HCT116 (cell line): ENCODE measurements at regions not wholly inside any gene's neighbourhood (a gene's known extent, or its start where the extent isn't known, plus 50 kb on each side); places are given as distances from the start of the nearest gene placed in this dataset.
A peak's percentile ranks its signal among the peaks of the same experiment; 100 is the strongest.

Experiments used
- ATAC-seq: fragments of 200-7000 bp; cut with Tn5 transposase; 2 replicates; pipeline ENCODE4 v1.9.1; 2020; ENCODE audit warnings: mild to moderate bottlenecking, moderate library complexity
- BruUV-seq: library from RNA; stranded (reverse); fragments of 400-500 nt; replicated peaks from 2 replicates; lab custom pipeline; 2021; lab: Mats Ljungman, UMichigan
- CTCF ChIA-PET: fragments of 300-600 bp; sonication (Branson Sonifier 250); formaldehyde crosslinking; loops from one replicate; lab custom pipeline; 2021; ENCODE audit warnings: antibody characterized with exemption; lab: Charles Lee
- POLR2A ChIA-PET: fragments of 300-600, 350-600 bp; sonication (Branson Sonifier 250); formaldehyde crosslinking; loops from one replicate; lab custom pipeline; 2021; ENCODE audit warnings: antibody characterized with exemption; lab: Charles Lee
- RAD21 ChIA-PET, 2 experiments: fragments of 300-600 bp; sonication (Branson Sonifier 250); formaldehyde crosslinking; loops; one replicate each; lab custom pipeline; 2023; ENCODE audit warnings: low total read pairs in 2 of 2; ENCODE audit not compliant: uncharacterized antibody in 2 of 2, unreplicated experiment in 2 of 2, low non-redundant PET in 1 of 2; lab: Charles Lee
- DNase-seq: peaks from one replicate; pipeline ENCODE4 v3.0.0-alpha.2; 2010; ENCODE audit warnings: low read depth, low spot score
- H2AFZ ChIP-seq: fragments of 200-600 bp; shearing (Covaris generic), sonication (generic); 2 replicates; pipeline ENCODE4 v1.6.1; 2017; ENCODE audit warnings: low read depth, mixed run types, mixed read lengths, antibody characterized with exemption, low read length; ENCODE audit not compliant: poor library complexity, severe bottlenecking
- H3K27ac ChIP-seq: 2 replicates; pipeline ENCODE4 v1.5.1; 2012; ENCODE audit warnings: low read depth, low read length
- H3K27me3 ChIP-seq: fragments of 200-600 bp; sonication (generic); 2 replicates; pipeline ENCODE4 v1.6.1; 2016; ENCODE audit warnings: mixed run types, low read length, mixed read lengths; ENCODE audit not compliant: insufficient read depth
- H3K36me3 ChIP-seq, 2 experiments: fragments of 200-500 bp in 1 of 2; fragments of 200-600 bp in 1 of 2; sonication (Bioruptor generic) in 1 of 2; sonication (generic) in 1 of 2; 2 replicates each; pipeline versions ENCODE4 v1.5.1 to v1.6.1; 2014 to 2016; ENCODE audit warnings: low read length in 2 of 2, inconsistent platforms in 1 of 2, mixed read lengths in 1 of 2, mixed run types in 1 of 2; ENCODE audit not compliant: insufficient read depth in 2 of 2, control insufficient read depth in 1 of 2
- H3K4me1 ChIP-seq, 2 experiments: fragments of 200-600 bp in 1 of 2; sonication (generic) in 1 of 2; 2 replicates each; pipeline versions ENCODE4 v1.5.1 to v1.6.1; 2012 to 2017; ENCODE audit warnings: low read length in 2 of 2, inconsistent platforms in 1 of 2, mild to moderate bottlenecking in 1 of 2, mixed read lengths in 1 of 2, mixed run types in 1 of 2, moderate library complexity in 1 of 2; ENCODE audit not compliant: insufficient read depth in 2 of 2, control insufficient read depth in 1 of 2
- H3K4me2 ChIP-seq: fragments of 200-600 bp; sonication (generic); 2 replicates; pipeline ENCODE4 v1.6.1; 2017; ENCODE audit warnings: mixed run types, low read length, mixed read lengths
- H3K4me3 ChIP-seq, 2 experiments: fragments of 200-600 bp in 1 of 2; sonication (generic) in 1 of 2; replicated peaks in 1 of 2; 2 replicates each; pipeline ENCODE4 v1.5.1; 2011 to 2016; ENCODE audit warnings: low read length in 2 of 2, control low read depth in 1 of 2, low read depth in 1 of 2, mild to moderate bottlenecking in 1 of 2, mixed read lengths in 1 of 2, mixed run types in 1 of 2
- H3K79me2 ChIP-seq: fragments of 200-600 bp; sonication (generic); 2 replicates; pipeline ENCODE4 v1.6.1; 2017; ENCODE audit warnings: mild to moderate bottlenecking, mixed run types, low read length, moderate library complexity, mixed read lengths; ENCODE audit not compliant: insufficient read depth
- H3K9ac ChIP-seq: fragments of 200-600 bp; sonication (generic); 2 replicates; pipeline ENCODE4 v1.6.1; 2016; ENCODE audit warnings: low read length, mixed read lengths
- H3K9me2 ChIP-seq: fragments of 200-600 bp; sonication (generic), shearing (Covaris generic); 2 replicates; pipeline ENCODE4 v1.6.1; 2017; ENCODE audit warnings: mixed run types, mild to moderate bottlenecking, moderate library complexity; ENCODE audit not compliant: insufficient read depth
- H3K9me3 ChIP-seq, 2 experiments: fragments of 200-500 bp in 1 of 2; fragments of 200-600 bp in 1 of 2; sonication (Bioruptor generic) in 1 of 2; sonication (generic) in 1 of 2; 2 replicates each; pipeline ENCODE4 v1.6.1; 2014 to 2017; ENCODE audit warnings: low read length in 2 of 2, mixed read lengths in 2 of 2, inconsistent platforms in 1 of 2, low read depth in 1 of 2, mild to moderate bottlenecking in 1 of 2, mixed run types in 1 of 2, moderate library complexity in 1 of 2; ENCODE audit not compliant: control insufficient read depth in 1 of 2, insufficient read depth in 1 of 2
- H4K20me1 ChIP-seq: fragments of 200-600 bp; sonication (generic), shearing (Covaris generic); 2 replicates; pipeline ENCODE4 v1.6.1; 2017; ENCODE audit warnings: mixed run types, mild to moderate bottlenecking, moderate library complexity; ENCODE audit not compliant: insufficient read depth
- CBX3 ChIP-seq: IDR thresholded peaks from 2 replicates; pipeline ENCODE4 v1.6.1; 2012; ENCODE audit warnings: low read depth
- CEBPB ChIP-seq: IDR thresholded peaks from 2 replicates; pipeline ENCODE4 v1.6.1; 2012; ENCODE audit warnings: low read depth
- EGR1 ChIP-seq: IDR thresholded peaks from 2 replicates; pipeline ENCODE4 v1.6.1; 2012; ENCODE audit warnings: low read depth
- EZH2 ChIP-seq: fragments of 200-600 bp; sonication (generic); IDR thresholded peaks from 2 replicates; pipeline ENCODE4 v1.6.1; 2017; ENCODE audit warnings: antibody characterized with exemption, mixed run types
- FOSL1 ChIP-seq: IDR thresholded peaks from 2 replicates; pipeline ENCODE4 v1.6.1; 2012; ENCODE audit warnings: low read depth
- MAX ChIP-seq: IDR thresholded peaks from 2 replicates; pipeline ENCODE4 v1.6.1; 2012
- POLR2A ChIP-seq: IDR thresholded peaks from 2 replicates; pipeline ENCODE4 v1.7.0; 2011; ENCODE audit warnings: borderline replicate concordance; ENCODE audit not compliant: insufficient read depth, insufficient read length; ENCODE audit errors: extremely low read depth
- RAD21 ChIP-seq: IDR thresholded peaks from 2 replicates; pipeline ENCODE4 v1.6.1; 2012; ENCODE audit warnings: low read depth, mild to moderate bottlenecking
- REST ChIP-seq: IDR thresholded peaks from 2 replicates; pipeline ENCODE4 v1.6.1; 2012; ENCODE audit warnings: low read depth
- SIN3A ChIP-seq: IDR thresholded peaks from 2 replicates; pipeline ENCODE4 v1.6.1; 2012; ENCODE audit warnings: low read depth
- SRF ChIP-seq: IDR thresholded peaks from 2 replicates; pipeline ENCODE4 v1.6.1; 2012; ENCODE audit warnings: low read depth
- TCF7L2 ChIP-seq: IDR thresholded peaks from 2 replicates; pipeline ENCODE4 v1.7.0; 2011; ENCODE audit warnings: borderline replicate concordance, inconsistent platforms; ENCODE audit not compliant: insufficient read depth, insufficient read length; ENCODE audit errors: extremely low read depth
- YY1 ChIP-seq: IDR thresholded peaks from 2 replicates; pipeline ENCODE4 v1.6.1; 2011; ENCODE audit warnings: low read length, low read depth, moderate library complexity, mild to moderate bottlenecking; ENCODE audit not compliant: insufficient replicate concordance; ENCODE audit errors: extremely low read depth
- ZBTB33 ChIP-seq: IDR thresholded peaks from 2 replicates; pipeline ENCODE4 v1.6.1; 2011; ENCODE audit warnings: mild to moderate bottlenecking, low read length, moderate library complexity; ENCODE audit not compliant: insufficient replicate concordance; ENCODE audit errors: extremely low read depth
- ZFX ChIP-seq: fragments of 450-650 bp; IDR thresholded peaks from 2 replicates; pipeline ENCODE4 v1.6.1; 2017
- ZNF274 ChIP-seq: fragments of 200-500 bp; sonication (Bioruptor generic); IDR thresholded peaks from 2 replicates; pipeline ENCODE4 v1.6.1; 2014; ENCODE audit warnings: mild to moderate bottlenecking, low read depth, low read length, inconsistent platforms
- intact Hi-C: fragments of 100-400 bp; cut with micrococcal nuclease; formaldehyde crosslinking; loops from 2 replicates; pipeline ENCODE4 v1.10.0; 2022

- CTCF ChIA-PET: no interaction called here
- no TSS peak for BruUV-seq
- Histone ChIP-seq H3K9ac (no peak overlapping the region), H3K9me2 (no peaks in the 10 kb centered on the region), H3K79me2 (no peaks in the 10 kb centered on the region), H3K27me3 (no peaks in the 10 kb centered on the region), H3K9me3 (no peaks in the 10 kb centered on the region), H3K36me3 (no peaks in the 10 kb centered on the region), H2AFZ (peak overlapping the region; percentile 6), H3K4me3 (no peak overlapping the region), H4K20me1 (no peaks in the 10 kb centered on the region), H3K4me2 (no peak overlapping the region), H3K27ac (no peak overlapping the region), H3K4me1 (no peaks in the 10 kb centered on the region)
- intact Hi-C loops: no loop called here
- no peak for ATAC-seq
- no peak for DNase-seq
- no peak for TF ChIP-seq ZBTB33
- TF ChIP-seq REST: no peak
- TF ChIP-seq ZNF274: no peak
- TF ChIP-seq FOSL1: no peak
- TF ChIP-seq SIN3A: no peak
- no peak for TF ChIP-seq ZFX
- no peak for TF ChIP-seq RAD21
- TF ChIP-seq EZH2: no peak
- TF ChIP-seq SRF: no peak
- no peak for TF ChIP-seq EGR1
- TF ChIP-seq CBX3: no peak
- TF ChIP-seq CEBPB: no peak
- no peak for TF ChIP-seq MAX
- TF ChIP-seq POLR2A: no peak
- TF ChIP-seq TCF7L2: no peak
- no peak for TF ChIP-seq YY1
- RAD21 ChIA-PET: no interaction called here
- POLR2A ChIA-PET: no interaction called here
Observed at GRCh38 chr14:53570411-53571387, 385.9 kb downstream of the BMP4 start.
